GM13977 (cell line): ENCODE measurements at regions not wholly inside any gene's neighbourhood (a gene's known extent, or its start where the extent isn't known, plus 50 kb on each side); places are given as distances from the start of the nearest gene placed in this dataset.
"Not testable (repeated sequence)": the region's sequence is repeated elsewhere in the genome, so short reads cannot be mapped to it uniquely, and the experiment has no call there.

Experiments used
- DNase-seq: peaks from one replicate; pipeline ENCODE4 v3.0.0; 2012; ENCODE audit warnings: low spot score
- CTCF ChIP-seq: IDR thresholded peaks from 2 replicates; pipeline ENCODE4 v1.5.1; 2012; ENCODE audit warnings: mild to moderate bottlenecking, control low read depth; ENCODE audit not compliant: insufficient read depth; ENCODE audit errors: extremely low read depth, missing control alignments
- in situ Hi-C: fragments of 300-500 bp; cut with MboI; formaldehyde crosslinking; loops from one replicate; pipeline ENCODE4 v1.12.0; 2022; ENCODE audit warnings: low sequenced_read_pairs, low pct_unique_long_range_greater_than_20kb, mixed read lengths, inconsistent platforms; ENCODE audit not compliant: unreplicated experiment

GRCh38 chr17:45641541-45641940, 142.6 kb upstream of the CRHR1 start:
- TF ChIP-seq CTCF = no peak
- DNase-seq = no peak
- in situ Hi-C loops = loop anchor here (10.0 kb wide), 1 partner anchor 183 kb away; no protein-coding TSS in a partner anchor

- in situ Hi-C loops = loop anchor here (10.0 kb wide), 1 partner anchor 181 kb away; no protein-coding TSS in a partner anchor
Measured at GRCh38 chr17:45643591-45643990, 140.5 kb upstream of the CRHR1 start.

GRCh38 chr17:45644637-45645036, 139.5 kb upstream of the CRHR1 start:
- DNase-seq = not testable (repeated sequence)
- in situ Hi-C loops = loop anchor here (10.0 kb wide), 1 partner anchor 180 kb away; no protein-coding TSS in a partner anchor

More at GRCh38 chr17:45643591-45643990, 140.5 kb upstream of the CRHR1 start:
- TF ChIP-seq CTCF = no peak
- DNase-seq = no peak

- in situ Hi-C loops = loop anchor here (10.0 kb wide), 1 partner anchor 179 kb away; no protein-coding TSS in a partner anchor
- TF ChIP-seq CTCF = no peak
- no peak for DNase-seq
Measured at GRCh38 chr17:45645330-45645729, 138.8 kb upstream of the CRHR1 start.

GRCh38 chr17:45646288-45646988, 137.7 kb upstream of the CRHR1 start:
- no peak for DNase-seq
- in situ Hi-C loops = loop anchor here (10.0 kb wide), 1 partner anchor 178 kb away; no protein-coding TSS in a partner anchor
- no peak for TF ChIP-seq CTCF

GRCh38 chr17:45648642-45649041, 135.5 kb upstream of the CRHR1 start:
- no peak for DNase-seq
- peak; percentile 34 for TF ChIP-seq CTCF
- in situ Hi-C loops = loop anchor here (10.0 kb wide), 1 partner anchor 176 kb away; no protein-coding TSS in a partner anchor

GRCh38 chr17:45649796-45650195, 134.3 kb upstream of the CRHR1 start:
- no peak for TF ChIP-seq CTCF
- DNase-seq = no peak
- in situ Hi-C loops = loop anchor here (10.0 kb wide), 1 partner anchor 175 kb away; no protein-coding TSS in a partner anchor
